ENCODE measurements at regions not wholly inside any gene's neighbourhood (a gene's known extent, or its start where the extent isn't known, plus 50 kb on each side); places are given as distances from the start of the nearest gene placed in this dataset.

DNA sequence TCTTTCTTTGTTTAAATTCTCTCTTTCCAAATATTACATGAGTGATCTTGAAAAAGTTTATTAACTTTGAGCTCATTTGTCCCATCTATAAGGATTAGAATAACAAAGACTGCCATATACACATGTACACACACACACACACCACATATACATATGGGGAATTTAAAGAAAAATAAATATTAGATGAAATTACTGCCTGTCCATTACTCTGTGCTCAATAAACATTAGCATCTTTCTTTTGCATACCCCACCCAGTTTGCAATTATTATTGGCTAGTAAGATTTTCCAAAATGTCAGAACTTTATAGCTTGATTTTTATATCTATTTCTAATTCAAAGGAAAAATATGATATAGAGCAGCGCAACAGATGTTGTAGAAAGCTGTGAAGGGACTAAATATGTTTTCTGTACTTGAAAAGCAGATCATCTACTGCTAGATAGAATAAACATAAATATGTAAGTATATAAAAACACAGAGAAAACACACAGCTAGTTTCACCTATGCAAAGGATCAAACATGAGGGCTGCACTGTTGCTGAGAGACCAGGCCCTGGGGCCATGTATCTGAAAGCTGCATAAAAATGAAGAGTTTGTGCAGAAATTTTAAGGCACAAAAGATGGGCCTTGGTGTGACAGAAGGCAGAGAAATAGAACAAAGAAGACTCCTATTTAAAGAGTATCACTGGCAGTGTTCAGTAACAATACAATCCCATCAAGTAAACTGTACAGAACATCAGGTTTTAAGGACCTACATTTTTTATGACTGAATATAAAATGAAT is 114.2 kb upstream of the NECTIN3 start:
- Mint-ChIP-seq H3K4me1 (peaks cover 11% of the 10 kb centered on the region), H3K27ac (no peak overlapping the region), H3K27me3 (ENCODE audit: low read depth, poor library complexity) (no peaks in the 10 kb centered on the region), H3K36me3 (ENCODE audit: low read depth) (peaks cover 85% of the 10 kb centered on the region), H3K9me3 (peaks cover 48% of the 10 kb centered on the region), H3K4me3 (no peak overlapping the region)
- DNase-seq, result no peak
- TF ChIP-seq, protein P1, sequence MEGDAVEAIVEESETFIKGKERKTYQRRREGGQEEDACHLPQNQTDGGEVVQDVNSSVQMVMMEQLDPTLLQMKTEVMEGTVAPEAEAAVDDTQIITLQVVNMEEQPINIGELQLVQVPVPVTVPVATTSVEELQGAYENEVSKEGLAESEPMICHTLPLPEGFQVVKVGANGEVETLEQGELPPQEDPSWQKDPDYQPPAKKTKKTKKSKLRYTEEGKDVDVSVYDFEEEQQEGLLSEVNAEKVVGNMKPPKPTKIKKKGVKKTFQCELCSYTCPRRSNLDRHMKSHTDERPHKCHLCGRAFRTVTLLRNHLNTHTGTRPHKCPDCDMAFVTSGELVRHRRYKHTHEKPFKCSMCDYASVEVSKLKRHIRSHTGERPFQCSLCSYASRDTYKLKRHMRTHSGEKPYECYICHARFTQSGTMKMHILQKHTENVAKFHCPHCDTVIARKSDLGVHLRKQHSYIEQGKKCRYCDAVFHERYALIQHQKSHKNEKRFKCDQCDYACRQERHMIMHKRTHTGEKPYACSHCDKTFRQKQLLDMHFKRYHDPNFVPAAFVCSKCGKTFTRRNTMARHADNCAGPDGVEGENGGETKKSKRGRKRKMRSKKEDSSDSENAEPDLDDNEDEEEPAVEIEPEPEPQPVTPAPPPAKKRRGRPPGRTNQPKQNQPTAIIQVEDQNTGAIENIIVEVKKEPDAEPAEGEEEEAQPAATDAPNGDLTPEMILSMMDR (IDR thresholded peaks at IDR 0.05), result no peak

- H3K27me3 Mint-ChIP-seq (ENCODE audit: low read depth, poor library complexity), result no peaks in the 10 kb centered on the region
- no peak overlapping the region for H3K27ac Mint-ChIP-seq
- peaks cover 43% of the 10 kb centered on the region for H3K9me3 Mint-ChIP-seq
- peak overlapping the region; percentile 43 for H3K4me3 Mint-ChIP-seq
- H3K4me1 Mint-ChIP-seq, result peaks cover 11% of the 10 kb centered on the region
- peaks cover 82% of the 10 kb centered on the region for H3K36me3 Mint-ChIP-seq (ENCODE audit: low read depth)
- TF ChIP-seq, protein P1 (IDR thresholded peaks at IDR 0.05), result no peak
- no peak for DNase-seq
Measured at GRCh38 chr3:110958313-110959147, 113.1 kb upstream of the NECTIN3 start.

DNA sequence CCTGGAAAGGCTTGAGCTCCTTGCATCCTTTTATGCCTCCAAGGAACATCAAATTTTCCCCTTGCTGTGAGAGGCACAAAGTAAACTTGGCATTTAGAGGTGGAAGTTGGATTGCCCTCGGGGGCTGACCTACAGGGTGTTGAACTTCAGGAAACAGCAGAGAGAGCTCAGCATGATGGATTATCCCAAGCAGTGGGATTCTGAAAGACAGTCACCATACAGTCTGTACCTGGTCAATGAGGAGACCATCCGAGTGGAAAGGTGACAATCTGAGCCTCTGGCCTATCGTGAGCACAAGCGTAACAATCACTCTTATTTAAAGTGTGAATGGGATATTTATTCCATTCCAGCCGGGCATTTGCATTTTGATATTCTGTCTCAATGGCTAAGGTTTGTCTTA is 105.6 kb upstream of the NECTIN3 start:
- Mint-ChIP-seq H3K27me3 (ENCODE audit: low read depth, poor library complexity) (no peaks in the 10 kb centered on the region), H3K36me3 (ENCODE audit: low read depth) (peaks cover 70% of the 10 kb centered on the region), H3K4me1 (peaks cover 15% of the 10 kb centered on the region), H3K27ac (peak overlapping the region; percentile 45), H3K4me3 (peak overlapping the region; percentile 96), H3K9me3 (peaks cover 46% of the 10 kb centered on the region)
- DNase-seq, result no peak
- TF ChIP-seq, protein P1 (IDR thresholded peaks at IDR 0.05), result no peak

DNA sequence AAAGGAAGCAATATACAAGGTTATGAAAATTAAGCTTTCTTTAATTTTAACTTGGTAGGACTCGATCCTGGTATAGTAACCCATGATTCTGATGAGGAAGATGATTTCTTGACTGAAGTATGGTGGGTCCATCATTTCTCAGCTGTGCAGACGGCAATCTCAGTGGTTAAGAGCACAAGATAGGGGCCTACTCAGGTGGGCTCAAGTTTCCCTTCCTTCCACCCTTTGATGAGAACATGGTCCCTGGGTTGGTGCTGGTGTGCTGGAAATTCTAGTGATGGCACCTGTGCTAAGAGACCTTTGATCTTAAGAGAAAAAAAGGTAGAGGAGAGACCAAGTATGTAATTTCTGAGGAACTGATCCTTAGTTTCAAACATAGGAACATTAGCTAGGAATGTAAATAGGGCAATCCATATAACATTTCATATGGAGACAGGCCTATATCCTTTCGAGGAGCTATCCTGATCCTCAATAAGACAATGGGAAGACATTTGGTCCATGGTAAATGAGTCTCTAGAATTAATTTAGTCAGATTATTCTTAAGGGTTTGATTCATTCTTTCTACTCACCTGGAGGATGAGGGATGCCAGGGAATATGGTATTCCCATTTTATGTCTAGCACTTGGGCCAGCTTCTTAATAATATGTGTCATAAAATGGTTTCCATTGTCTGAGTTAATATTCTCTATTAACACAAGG is 104.5 kb upstream of the NECTIN3 start:
- TF ChIP-seq, protein P1 (IDR thresholded peaks at IDR 0.05), result no peak
- no peak overlapping the region for H3K27ac Mint-ChIP-seq
- peaks cover 42% of the 10 kb centered on the region for H3K9me3 Mint-ChIP-seq
- peaks cover 61% of the 10 kb centered on the region for H3K36me3 Mint-ChIP-seq (ENCODE audit: low read depth)
- no peak for DNase-seq
- no peaks in the 10 kb centered on the region for H3K27me3 Mint-ChIP-seq (ENCODE audit: low read depth, poor library complexity)
- H3K4me1 Mint-ChIP-seq, result peaks cover 15% of the 10 kb centered on the region
- peak overlapping the region; percentile 96 for H3K4me3 Mint-ChIP-seq

- peaks cover 42% of the 10 kb centered on the region for H3K9me3 Mint-ChIP-seq
- no peak for DNase-seq
- H3K36me3 Mint-ChIP-seq (ENCODE audit: low read depth), result peaks cover 54% of the 10 kb centered on the region
- peak overlapping the region; percentile 77 for H3K27ac Mint-ChIP-seq
- H3K4me3 Mint-ChIP-seq, result peak overlapping the region; percentile 96
- TF ChIP-seq, protein P1 (IDR thresholded peaks at IDR 0.05), result no peak
- H3K27me3 Mint-ChIP-seq (ENCODE audit: low read depth, poor library complexity), result no peaks in the 10 kb centered on the region
- peaks cover 15% of the 10 kb centered on the region for H3K4me1 Mint-ChIP-seq
Measured at GRCh38 chr3:110968076-110968475, 103.5 kb upstream of the NECTIN3 start.
